Nephron (organoid): ENCODE measurements at regions not wholly inside any gene's neighbourhood (a gene's known extent, or its start where the extent isn't known, plus 50 kb on each side); places are given as distances from the start of the nearest gene placed in this dataset.

Experiments
- H3K27ac Mint-ChIP-seq, 3 experiments: 2 replicates each; pipeline ENCODE4 v1.8.0; 2020; ENCODE audit warnings: mixed read lengths in 3 of 3, mild to moderate bottlenecking in 2 of 3, moderate library complexity in 1 of 3
- H3K27me3 Mint-ChIP-seq: 2 replicates; pipeline ENCODE4 v1.8.0; 2021; ENCODE audit warnings: low read depth, mild to moderate bottlenecking, moderate library complexity, mixed read lengths
- H3K36me3 Mint-ChIP-seq: 2 replicates; pipeline ENCODE4 v1.8.0; 2020; ENCODE audit warnings: low read depth, mixed read lengths
- H3K4me1 Mint-ChIP-seq: 2 replicates; pipeline ENCODE4 v1.8.0; 2020; ENCODE audit warnings: mixed read lengths
- H3K4me3 Mint-ChIP-seq, 3 experiments: 2 replicates each; pipeline ENCODE4 v1.8.0; 2020; ENCODE audit warnings: mild to moderate bottlenecking in 3 of 3, mixed read lengths in 3 of 3, moderate library complexity in 2 of 3
- H3K9me3 Mint-ChIP-seq: 2 replicates; pipeline ENCODE4 v1.8.0; 2020; ENCODE audit warnings: mixed read lengths
- TF ChIP-seq, protein P1 (sequence below), 3 experiments: fragments of 200-600 bp; sonication (generic); IDR thresholded peaks; one replicate each; pipeline ENCODE4 v1.5.0; 2021; ENCODE audit warnings: antibody characterized with exemption in 3 of 3; ENCODE audit not compliant: unreplicated experiment in 3 of 3

DNA sequence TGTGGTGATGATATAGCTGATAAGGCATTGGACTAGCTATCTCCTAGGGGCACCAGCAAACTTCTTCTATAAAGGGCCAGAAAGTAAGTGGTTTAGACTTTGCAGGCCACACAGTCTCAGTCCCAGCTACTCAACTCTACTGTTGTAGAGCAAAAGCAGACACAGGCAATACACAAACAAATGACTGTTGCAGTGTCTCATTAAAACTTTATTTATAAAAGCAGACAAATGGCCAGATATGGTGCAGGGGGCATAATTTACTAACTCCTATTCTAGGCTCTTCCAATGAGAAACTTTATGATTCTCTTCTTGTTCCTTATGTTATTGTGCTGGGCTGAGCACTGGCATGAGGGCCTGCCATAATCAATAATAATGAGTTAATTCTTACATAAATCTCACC lies 176.8 kb upstream of the POU3F1 start:
- no peak overlapping the region for H3K27ac Mint-ChIP-seq
- peaks cover 24% of the 10 kb centered on the region for H3K27me3 Mint-ChIP-seq
- TF ChIP-seq, protein P1, sequence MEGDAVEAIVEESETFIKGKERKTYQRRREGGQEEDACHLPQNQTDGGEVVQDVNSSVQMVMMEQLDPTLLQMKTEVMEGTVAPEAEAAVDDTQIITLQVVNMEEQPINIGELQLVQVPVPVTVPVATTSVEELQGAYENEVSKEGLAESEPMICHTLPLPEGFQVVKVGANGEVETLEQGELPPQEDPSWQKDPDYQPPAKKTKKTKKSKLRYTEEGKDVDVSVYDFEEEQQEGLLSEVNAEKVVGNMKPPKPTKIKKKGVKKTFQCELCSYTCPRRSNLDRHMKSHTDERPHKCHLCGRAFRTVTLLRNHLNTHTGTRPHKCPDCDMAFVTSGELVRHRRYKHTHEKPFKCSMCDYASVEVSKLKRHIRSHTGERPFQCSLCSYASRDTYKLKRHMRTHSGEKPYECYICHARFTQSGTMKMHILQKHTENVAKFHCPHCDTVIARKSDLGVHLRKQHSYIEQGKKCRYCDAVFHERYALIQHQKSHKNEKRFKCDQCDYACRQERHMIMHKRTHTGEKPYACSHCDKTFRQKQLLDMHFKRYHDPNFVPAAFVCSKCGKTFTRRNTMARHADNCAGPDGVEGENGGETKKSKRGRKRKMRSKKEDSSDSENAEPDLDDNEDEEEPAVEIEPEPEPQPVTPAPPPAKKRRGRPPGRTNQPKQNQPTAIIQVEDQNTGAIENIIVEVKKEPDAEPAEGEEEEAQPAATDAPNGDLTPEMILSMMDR (IDR thresholded peaks at IDR 0.05; ENCODE audit: unreplicated experiment in 3 of 3), result no peak
- H3K9me3 Mint-ChIP-seq, result no peaks in the 10 kb centered on the region
- H3K4me3 Mint-ChIP-seq, result no peak overlapping the region
- peaks cover 3% of the 10 kb centered on the region for H3K36me3 Mint-ChIP-seq
- H3K4me1 Mint-ChIP-seq, result peaks cover 35% of the 10 kb centered on the region

DNA sequence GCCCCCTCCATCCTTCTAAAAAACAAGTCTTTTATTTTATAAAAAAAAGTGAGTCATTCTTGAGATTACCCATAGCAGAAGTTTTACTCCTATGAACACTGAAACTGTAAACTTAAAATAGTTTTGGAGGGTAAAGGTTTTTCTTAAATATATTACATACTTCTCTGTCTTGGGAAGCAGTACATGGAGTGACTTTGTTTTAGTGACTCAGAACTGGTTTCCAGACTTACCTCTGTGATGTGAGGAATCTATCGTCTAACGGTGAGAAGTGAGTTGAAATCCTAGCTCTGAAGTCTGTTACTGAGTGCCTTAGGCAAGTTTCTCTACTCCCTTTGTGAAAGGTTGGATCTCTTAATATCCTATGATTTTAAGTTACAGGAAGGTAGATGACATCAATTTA lies 176.3 kb upstream of the POU3F1 start:
- TF ChIP-seq, protein P1 (IDR thresholded peaks at IDR 0.05; ENCODE audit: unreplicated experiment in 3 of 3), result no peak
- H3K9me3 Mint-ChIP-seq, result no peaks in the 10 kb centered on the region
- no peak overlapping the region for H3K27ac Mint-ChIP-seq
- no peak overlapping the region for H3K4me3 Mint-ChIP-seq
- H3K27me3 Mint-ChIP-seq, result peaks cover 23% of the 10 kb centered on the region
- peaks cover 3% of the 10 kb centered on the region for H3K36me3 Mint-ChIP-seq
- H3K4me1 Mint-ChIP-seq, result peaks cover 38% of the 10 kb centered on the region

DNA sequence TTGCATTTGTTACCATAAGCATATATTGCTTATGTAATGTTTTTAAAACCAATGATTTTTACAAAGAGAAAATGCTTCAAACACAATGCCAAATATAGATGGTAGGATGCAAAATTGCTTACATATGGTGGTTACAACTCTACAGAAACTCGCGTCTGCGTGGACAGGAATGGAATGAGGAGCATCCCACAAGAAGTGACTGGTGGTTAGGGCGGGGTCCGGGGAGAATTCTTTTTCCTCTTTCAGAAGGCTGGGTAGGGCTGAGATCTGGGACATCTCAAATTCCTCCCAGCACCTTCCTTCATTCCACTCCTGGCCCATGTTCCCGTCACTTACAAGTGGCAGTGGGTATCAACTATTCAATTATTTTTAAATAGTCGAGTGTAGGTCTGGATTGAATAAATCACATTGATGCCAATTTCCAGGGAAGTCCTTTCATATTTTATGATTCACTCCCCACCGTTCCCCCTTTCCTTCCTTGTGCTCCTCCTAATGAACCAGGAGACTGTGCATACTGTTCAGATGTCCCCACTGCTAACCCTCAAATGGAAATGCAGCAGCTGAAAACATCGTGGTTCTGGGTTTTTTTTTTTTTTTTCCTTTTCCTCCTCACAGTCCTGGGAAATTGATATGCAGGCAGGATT lies 174.5 kb upstream of the POU3F1 start:
- TF ChIP-seq, protein P1 (IDR thresholded peaks at IDR 0.05; ENCODE audit: unreplicated experiment in 3 of 3), result no peak
- Mint-ChIP-seq H3K27me3 (peaks cover 31% of the 10 kb centered on the region), H3K4me3 (peak overlapping the region in 1 of 3 experiments; percentile 16), H3K36me3 (peaks cover 3% of the 10 kb centered on the region), H3K27ac (peak overlapping the region in 2 of 3 experiments; percentile 26 to 32), H3K9me3 (no peaks in the 10 kb centered on the region), H3K4me1 (peaks cover 46% of the 10 kb centered on the region)

DNA sequence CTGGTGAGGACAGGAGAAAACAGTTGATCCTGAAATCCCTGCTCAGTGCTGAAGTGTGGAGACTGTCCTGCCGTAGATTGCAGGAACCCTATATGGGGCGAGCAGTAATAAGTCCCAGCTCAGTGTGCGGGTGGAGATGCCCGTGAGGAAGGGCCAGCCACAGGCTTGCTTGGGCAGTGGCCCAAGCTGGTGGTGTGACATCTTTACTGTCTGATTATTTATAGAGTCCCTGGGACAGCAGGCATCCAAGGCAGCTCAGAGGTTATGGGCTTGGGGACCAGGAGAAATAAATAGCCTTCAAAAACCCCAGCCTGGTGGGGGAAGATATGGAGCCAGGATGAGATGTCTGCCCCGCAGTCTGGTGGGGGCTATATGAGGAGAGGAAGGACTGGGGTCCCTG lies 170.7 kb upstream of the POU3F1 start:
- no peak overlapping the region for H3K4me3 Mint-ChIP-seq
- H3K27me3 Mint-ChIP-seq, result peaks cover 40% of the 10 kb centered on the region
- TF ChIP-seq, protein P1 (IDR thresholded peaks at IDR 0.05; ENCODE audit: unreplicated experiment in 3 of 3), result no peak
- no peak overlapping the region for H3K27ac Mint-ChIP-seq
- no peaks in the 10 kb centered on the region for H3K9me3 Mint-ChIP-seq
- no peaks in the 10 kb centered on the region for H3K36me3 Mint-ChIP-seq
- H3K4me1 Mint-ChIP-seq, result peaks cover 50% of the 10 kb centered on the region

DNA sequence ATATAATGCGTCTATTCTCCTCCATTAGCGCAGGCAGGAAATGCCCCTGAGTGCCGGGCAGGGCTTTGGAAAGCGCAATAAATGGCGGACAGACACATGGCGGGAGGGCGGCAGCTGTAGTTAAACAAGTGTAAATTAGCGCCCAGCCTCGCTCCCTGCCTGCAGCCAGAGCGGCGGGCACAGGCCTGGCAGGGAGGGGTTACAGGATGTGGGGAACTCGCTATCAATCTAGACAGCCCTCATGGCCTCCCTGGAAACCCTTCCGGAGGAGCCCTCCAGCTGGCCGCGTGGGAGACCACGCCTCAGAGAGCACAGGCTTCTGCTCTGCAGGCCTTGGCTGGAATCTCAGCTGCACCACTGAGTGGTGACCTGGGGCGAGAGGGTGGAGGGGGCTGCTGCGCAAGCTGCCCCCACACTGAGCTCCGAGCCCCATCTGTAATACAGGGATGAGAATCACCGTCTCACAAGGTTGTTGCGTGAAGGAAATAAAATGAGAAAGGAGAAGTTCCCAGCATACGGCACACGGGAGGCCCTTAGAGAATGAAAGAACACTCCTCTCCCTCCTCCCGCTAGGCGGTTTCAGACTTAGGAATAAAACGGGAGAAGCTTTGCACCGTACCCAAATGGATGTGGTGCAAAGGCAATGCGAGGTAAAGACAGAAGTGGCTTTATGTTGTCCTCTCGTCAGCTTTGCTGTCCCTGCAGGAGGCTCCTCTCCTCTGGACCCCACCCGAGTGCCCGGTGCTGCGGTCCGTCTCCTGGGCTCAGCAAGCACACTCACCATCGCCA lies 167.2 kb upstream of the POU3F1 start:
- Mint-ChIP-seq H3K4me3 (no peak overlapping the region), H3K27me3 (peaks cover 39% of the 10 kb centered on the region), H3K36me3 (no peaks in the 10 kb centered on the region), H3K27ac (no peak overlapping the region), H3K9me3 (no peaks in the 10 kb centered on the region), H3K4me1 (peaks cover 26% of the 10 kb centered on the region)
- TF ChIP-seq, protein P1 (IDR thresholded peaks at IDR 0.05; ENCODE audit: unreplicated experiment in 3 of 3), result no peak

DNA sequence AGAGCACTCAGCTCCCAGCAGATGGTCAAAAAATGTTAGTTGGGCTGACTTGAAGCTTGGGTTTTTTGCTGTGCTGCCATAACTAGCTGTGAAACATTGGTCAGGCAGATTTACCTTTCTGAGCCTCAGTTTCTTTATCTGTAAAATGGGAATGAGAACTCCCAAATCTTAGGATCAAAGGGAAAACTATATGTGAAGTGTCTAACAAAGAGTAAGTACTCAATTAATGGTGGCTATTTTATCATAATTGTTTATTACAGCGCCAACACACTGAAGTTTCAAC lies 164.2 kb upstream of the POU3F1 start:
- peaks cover 15% of the 10 kb centered on the region for H3K4me1 Mint-ChIP-seq
- no peaks in the 10 kb centered on the region for H3K36me3 Mint-ChIP-seq
- peaks cover 35% of the 10 kb centered on the region for H3K27me3 Mint-ChIP-seq
- H3K27ac Mint-ChIP-seq, result no peak overlapping the region
- TF ChIP-seq, protein P1 (IDR thresholded peaks at IDR 0.05; ENCODE audit: unreplicated experiment in 3 of 3), result no peak
- H3K9me3 Mint-ChIP-seq, result no peaks in the 10 kb centered on the region
- H3K4me3 Mint-ChIP-seq, result no peak overlapping the region
